ENCODE measurements at regions not wholly inside any gene's neighbourhood (a gene's known extent, or its start where the extent isn't known, plus 50 kb on each side); places are given as distances from the start of the nearest gene placed in this dataset.
"Not testable (repeated sequence)": the region's sequence is repeated elsewhere in the genome, so short reads cannot be mapped to it uniquely, and the experiment has no call there.

GRCh38 chr5:17989567-17990563 lies 355.6 kb downstream of the TAF11L14 start:
- no peak for DNase-seq

DNA sequence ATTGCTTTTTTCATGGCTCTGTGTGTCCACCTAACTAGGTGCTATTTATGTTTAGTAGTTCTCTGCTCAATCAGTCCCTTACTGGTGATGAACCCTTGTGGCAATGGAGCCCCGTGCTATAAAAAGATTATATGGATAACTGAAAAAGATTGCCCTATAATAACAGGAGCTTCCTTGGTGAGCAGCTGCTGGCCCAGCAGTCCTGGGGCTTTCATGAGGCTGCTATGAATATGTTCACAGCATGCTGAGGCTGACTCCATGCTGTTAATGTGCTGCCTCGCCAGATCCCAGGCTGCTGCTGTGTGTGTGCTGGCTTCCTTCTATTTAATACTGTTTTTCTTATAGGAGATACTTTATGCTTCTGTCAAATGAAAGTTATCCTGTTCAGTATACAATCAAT lies 357.5 kb downstream of the TAF11L14 start:
- DNase-seq, result peak; percentile 34

- no peak for DNase-seq
Observed at GRCh38 chr5:17992291-17992690, 358.0 kb downstream of the TAF11L14 start.

- no peak for DNase-seq
Observed at GRCh38 chr5:17995997-17996396, 361.7 kb downstream of the TAF11L14 start.

DNA sequence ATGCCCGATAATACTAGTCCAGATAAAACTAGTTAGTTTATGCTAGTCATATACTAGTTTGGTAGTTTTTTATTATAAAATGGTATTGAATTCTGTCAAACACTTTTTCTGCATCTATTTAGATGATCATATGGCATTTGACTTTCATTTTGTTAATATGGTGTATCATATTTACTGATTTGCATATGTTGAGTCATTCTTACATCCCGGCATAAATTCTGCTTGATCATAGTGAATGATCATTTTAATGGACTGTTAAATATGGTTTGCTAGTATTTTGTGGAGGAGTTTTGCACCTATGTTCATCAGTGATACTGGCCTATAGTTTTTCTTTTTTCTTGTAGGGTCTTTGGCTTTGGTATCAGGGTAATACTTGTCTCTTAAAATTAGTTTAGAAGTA lies 365.6 kb downstream of the TAF11L14 start:
- no peak for DNase-seq

GRCh38 chr5:18000744-18001143 lies 366.5 kb downstream of the TAF11L14 start:
- no peak for DNase-seq

DNA sequence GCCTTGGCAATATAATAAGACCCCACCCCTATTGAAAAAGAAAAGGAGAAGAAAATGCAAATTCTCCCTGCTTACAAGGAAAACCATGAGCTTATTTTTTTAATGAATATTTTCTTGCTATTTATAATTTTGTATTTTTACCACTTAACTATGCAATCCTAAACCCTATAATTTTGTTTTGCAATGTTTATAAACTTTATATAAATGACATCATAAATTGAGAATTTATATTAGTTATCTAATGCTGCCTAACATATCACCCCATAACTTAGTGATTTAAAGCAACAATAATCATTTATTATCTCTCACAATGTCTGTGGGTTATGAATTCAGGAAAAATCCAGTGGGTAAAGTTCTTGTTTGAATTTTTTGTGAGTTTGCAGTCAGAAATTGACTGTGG lies 369.1 kb downstream of the TAF11L14 start:
- DNase-seq, result no peak

- no peak for DNase-seq
Observed at GRCh38 chr5:18003784-18004183, 369.5 kb downstream of the TAF11L14 start.

DNA sequence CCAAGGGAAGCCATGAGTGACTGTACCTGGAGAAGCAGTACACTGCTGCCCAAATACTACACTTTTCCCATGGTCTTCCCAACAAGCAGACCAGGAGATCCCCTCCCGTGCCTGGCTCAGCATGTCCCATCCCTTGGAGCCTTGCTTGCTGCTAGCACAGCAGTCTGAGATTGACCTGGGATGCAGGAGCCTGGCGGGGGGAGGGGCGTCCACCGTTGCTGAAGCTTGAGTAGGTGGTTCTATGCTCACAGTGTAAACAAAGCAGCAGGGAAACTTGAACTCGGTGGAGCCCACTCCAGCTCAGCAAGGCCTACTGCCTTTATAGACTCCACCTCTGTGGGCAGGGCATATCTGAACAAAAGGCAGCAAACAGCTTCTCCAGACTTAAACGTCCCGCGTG lies 372.0 kb downstream of the TAF11L14 start:
- DNase-seq, result not testable (repeated sequence)

GRCh38 chr5:18008940-18009339 lies 374.7 kb downstream of the TAF11L14 start:
- no peak for DNase-seq

GRCh38 chr5:18010053-18010452 lies 375.8 kb downstream of the TAF11L14 start:
- DNase-seq, result no peak

DNA sequence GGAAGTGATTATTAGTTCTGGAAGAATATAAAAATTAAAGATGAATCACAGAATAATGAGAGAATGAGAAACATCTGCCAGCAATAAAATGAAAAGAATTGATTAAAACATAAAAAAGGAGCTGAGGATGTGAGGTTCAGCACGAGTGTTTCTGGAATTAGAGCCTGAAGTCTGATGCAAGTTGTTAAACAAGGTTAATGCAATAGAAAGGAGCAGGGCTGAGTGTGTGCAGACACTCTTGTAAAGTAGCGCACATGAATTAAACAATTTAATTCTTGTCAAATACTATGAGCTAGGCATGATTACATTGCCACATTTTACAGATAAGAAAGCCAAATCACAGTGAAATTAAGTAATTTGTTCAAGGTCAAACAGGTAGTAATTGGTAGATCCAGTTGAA lies 384.2 kb downstream of the TAF11L14 start:
- no peak for DNase-seq

- no peak for DNase-seq
Observed at GRCh38 chr5:18023275-18023674, 389.0 kb downstream of the TAF11L14 start.

DNA sequence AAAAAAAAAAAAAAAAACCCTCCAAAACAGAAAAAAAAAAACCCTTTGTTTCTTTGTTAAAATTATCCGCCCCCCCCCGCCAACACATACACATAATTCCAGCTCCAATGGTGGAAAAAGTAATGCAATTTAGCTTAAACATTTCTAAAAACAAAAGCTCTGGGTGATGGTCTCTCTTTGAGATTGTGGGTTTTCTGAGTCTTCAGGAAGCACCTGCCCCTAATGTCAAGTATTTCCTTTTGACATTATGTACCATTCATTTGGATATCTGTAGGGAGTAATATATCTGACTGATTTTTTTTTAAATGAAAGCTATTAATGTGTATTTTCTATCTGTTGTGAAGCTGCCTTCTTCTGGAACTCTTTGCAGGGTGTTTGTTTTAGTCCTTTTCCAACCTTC lies 389.7 kb downstream of the TAF11L14 start:
- DNase-seq, result no peak

DNA sequence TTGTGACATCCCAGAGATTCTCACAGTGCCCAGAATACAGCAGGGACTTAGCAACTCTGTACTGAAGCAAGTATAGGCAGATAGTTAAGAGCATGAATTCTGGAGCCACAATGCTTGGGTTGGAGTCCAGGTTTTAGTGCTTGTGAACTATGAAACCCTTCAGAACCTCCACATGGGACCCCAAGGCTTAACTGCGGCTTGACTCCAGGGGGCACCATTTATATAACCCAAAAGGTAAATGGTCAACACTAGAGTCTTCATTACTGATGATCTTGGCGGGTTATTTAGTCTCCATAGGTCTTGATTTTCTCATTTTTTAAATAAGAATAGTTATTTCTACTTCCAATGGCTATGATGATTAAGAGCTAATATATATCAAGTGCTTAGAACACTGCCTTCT lies 390.3 kb downstream of the TAF11L14 start:
- no peak for DNase-seq

GRCh38 chr5:18027241-18027867 lies 393.1 kb downstream of the TAF11L14 start:
- DNase-seq, result no peak

DNA sequence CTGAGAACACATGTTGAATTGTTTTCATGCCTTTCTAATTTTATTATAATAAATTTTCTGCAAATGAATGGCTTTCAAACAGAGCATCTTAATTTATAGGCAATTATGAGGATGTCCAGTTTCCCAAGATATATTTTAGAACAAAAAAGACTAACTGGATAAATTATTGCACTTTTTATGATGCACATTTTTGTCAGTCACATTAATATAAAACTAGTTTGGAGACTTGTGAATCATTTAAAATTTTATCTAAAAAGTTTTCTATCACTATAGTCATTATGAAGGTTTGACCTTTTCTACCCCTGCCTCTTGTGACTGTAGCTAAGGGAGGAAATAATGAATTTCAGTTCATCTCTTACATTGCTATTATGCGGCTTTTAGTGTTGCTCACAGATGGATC lies 393.8 kb downstream of the TAF11L14 start:
- DNase-seq, result no peak

DNA sequence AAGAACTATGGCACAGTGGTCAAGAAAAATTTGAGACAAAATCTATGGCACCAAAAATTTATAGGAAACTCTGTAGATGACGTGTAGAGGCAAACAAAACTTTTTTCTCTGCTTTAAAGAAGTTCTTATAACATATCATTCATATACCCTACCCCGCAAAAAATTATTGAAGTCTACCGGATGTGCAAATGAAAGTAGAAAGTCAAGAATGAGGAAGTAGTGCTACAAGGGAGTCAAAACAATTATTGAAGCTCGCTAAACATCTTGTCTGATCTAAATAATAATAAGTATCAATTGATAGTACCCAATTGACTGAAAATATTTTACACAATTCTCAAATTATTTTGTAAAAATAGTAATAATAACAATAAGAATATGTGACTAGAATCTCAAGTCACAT lies 398.5 kb downstream of the TAF11L14 start:
- DNase-seq, result no peak

DNA sequence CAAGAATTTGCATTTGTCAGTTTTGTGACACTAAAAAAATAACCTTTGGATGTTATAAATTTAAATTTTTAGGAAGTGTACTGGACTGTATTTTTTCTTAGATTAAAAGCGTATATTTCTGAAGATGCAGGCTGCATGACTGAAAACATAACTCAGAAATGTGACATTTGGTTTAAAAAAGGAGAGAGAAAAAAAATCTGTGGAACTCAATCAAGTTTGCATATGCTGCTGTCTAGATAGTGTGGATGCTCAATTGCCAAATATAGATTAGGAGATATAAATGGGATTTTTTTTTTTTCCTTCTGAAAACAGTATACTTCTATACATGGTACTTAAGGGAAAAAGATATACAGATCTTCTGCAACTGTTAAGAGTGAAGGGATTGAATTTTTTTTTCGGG lies 402.3 kb downstream of the TAF11L14 start:
- peak; percentile 43 for DNase-seq

DNA sequence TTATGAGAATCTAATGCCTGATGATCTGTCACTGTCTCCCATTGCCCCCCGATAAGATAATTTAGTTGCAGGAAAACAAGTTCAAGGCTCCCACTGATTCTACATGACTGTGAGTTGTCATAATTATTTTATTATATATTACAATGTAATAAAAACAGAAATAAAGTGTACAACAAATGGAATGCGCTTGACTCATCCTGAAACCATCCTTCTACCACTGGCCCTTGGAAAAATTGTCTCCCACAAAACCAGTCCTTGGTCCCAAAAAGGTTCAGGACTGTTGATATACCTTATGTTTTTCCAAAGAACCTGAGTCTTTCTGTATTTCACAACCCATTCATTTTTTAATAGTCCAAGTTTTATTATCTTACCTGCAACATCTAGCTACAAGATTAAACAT lies 403.5 kb downstream of the TAF11L14 start:
- no peak for DNase-seq

GRCh38 chr5:18043344-18043743 lies 409.1 kb downstream of the TAF11L14 start:
- DNase-seq, result no peak

- DNase-seq, result no peak
Observed at GRCh38 chr5:18048449-18048848, 414.2 kb downstream of the TAF11L14 start.

DNA sequence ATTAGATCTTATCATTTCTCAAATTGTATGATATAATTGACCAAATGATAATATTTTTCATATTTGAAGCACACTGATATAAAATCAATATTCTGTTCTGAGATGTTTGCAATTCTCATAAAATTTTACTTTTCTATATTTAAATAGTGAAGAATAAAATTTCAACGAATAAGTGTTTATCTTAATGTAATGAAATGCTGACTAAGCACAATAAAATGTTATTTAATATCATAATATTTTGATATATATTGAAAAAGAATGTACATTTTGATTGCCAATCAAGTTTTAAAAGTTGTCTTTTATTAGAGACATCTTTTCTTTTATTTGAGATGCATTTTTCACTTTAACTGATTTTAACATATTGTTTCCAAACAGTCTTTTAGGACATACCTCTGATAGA lies 416.1 kb downstream of the TAF11L14 start:
- no peak for DNase-seq

GRCh38 chr5:18050776-18051175 lies 416.5 kb downstream of the TAF11L14 start:
- no peak for DNase-seq

All from NCI-H2171 (cell line).